ENCODE measurements at regions not wholly inside any gene's neighbourhood (a gene's known extent, or its start where the extent isn't known, plus 50 kb on each side); places are given as distances from the start of the nearest gene placed in this dataset.
"Not testable (repeated sequence)": the region's sequence is repeated elsewhere in the genome, so short reads cannot be mapped to it uniquely, and the experiment has no call there.

DNA sequence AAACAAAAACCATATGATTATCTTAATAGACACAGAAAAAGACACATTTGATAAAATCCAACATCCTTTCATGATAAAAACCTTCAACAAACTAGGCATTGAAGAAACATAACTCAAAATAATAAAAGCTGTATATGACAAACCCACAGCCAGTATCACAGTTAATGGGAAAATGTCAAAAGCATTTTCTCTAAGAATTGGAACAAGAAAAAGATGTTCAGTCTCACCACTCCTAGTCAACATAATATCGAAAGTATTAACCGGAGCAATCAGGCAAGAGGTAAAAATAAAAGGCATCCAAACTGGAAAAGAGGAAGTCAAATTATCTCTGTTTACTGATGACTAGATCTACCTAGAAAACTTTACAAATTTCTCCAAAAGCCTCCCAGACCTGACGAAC, 684.2 kb upstream of the SPRY2 start:
- DNase-seq (ENCODE audit: low spot score), result no peak

DNA sequence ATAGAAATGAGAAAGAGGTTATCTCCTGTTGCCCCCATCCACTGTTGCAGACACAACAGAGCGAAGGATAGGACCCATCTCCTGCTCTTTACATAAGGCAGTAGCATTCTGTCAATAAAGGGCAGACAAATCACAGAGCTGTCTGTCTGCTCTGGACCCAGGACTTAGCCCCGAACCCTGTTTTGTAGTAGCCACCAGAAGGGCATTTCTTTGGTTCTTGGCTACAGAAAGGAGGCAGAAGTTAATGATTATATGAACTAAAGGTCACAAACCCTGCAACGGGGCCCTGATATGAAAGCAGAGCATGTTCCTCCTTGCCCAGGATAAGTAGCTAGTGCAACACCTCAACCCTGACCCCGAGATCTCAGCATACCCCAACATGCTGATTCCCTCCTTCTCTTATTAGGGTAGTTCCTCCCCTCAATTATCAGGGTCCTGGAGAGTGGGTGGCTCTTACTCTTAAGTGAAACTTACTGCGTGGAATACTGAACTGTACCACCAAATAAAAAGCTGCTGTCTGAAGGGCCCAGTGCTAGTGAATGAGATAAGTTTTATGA, 680.4 kb upstream of the SPRY2 start:
- no peak for DNase-seq (ENCODE audit: low spot score)

DNA sequence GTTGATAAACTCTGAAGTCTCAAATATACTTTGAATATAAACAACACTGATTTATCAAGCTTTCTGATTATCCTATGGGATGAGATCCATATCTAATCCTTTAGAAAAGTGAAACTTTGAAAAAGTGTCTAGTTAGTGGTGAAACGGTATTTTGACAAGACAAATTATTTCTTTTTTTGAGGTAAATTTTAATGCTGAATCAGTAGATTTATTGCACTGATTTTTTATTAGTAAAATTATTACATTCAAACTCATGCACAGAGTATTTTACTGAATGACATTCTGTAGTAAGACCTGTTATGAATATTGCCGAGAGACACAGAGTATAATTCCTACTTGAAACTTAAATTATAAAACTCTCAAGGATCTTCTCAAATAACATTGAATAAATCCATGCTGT, 679.1 kb upstream of the SPRY2 start:
- no peak for DNase-seq (ENCODE audit: low spot score)

DNA sequence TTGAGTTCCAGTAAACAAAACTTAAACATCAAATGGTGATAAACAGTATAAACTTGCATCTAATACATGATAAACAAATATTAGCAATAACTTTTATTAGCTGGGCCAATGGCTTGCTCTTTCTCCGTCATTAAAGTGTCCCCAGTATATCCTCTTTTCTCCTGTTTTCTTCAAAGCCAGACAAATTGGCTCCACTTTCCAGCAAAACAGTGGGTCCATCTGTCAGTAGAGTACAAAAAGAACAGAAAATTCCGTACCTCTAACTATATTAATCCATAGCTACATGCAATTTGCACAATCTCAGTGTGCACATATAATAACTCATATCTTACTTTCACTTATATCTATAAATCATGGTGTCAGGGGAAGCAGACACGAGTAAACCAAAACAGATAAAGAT, 678.0 kb upstream of the SPRY2 start:
- DNase-seq (ENCODE audit: low spot score), result no peak

DNA sequence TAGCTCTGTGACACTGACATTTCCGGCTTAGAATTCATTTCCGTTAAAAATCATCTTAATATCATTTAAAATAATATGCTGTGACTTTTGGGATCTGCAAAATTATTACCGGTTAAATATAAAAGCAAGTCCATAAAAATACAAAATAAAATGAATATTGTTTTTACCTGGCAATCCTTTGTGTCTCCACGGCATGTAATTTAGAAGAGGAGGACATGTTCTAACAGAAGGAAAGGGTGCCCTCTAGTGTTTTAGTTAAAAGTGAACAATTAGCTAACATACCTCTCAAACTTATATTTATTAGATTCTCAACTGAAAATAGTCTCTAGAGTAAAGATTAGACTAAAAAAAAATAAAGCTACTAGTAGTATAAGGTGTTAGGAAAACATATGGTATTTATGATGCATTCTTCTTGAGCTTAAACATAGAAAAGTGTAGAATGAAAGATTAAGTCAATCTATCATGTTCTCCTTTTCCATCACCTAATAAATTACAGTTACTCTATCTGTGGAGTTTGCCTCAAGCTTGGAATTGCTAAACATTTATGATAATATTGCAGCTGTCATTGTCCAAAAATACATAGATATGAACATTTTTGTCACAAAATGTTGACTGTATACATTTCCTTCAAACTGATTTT, 676.7 kb upstream of the SPRY2 start:
- DNase-seq (ENCODE audit: low spot score), result peak; percentile 52

DNA sequence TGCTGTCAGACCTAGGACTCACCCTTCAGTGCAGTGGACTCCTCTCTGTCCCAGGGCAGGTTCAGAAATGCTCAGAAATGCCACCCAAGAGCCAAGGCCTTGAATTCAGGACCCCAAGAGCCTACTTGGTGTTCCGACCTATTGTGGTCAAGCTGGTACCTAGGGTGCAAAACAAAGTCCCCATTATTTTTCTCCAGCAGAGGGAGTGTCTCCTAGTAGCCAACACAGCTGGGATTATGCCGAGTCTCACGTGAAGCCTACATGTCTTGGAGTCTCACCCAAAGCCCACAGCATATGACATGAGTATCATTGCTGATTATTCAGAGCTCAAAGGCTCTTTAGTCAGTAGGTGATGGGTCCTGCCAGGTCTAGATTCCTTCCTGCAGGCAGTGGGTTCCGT, 671.1 kb upstream of the SPRY2 start:
- DNase-seq (ENCODE audit: low spot score), result no peak

DNA sequence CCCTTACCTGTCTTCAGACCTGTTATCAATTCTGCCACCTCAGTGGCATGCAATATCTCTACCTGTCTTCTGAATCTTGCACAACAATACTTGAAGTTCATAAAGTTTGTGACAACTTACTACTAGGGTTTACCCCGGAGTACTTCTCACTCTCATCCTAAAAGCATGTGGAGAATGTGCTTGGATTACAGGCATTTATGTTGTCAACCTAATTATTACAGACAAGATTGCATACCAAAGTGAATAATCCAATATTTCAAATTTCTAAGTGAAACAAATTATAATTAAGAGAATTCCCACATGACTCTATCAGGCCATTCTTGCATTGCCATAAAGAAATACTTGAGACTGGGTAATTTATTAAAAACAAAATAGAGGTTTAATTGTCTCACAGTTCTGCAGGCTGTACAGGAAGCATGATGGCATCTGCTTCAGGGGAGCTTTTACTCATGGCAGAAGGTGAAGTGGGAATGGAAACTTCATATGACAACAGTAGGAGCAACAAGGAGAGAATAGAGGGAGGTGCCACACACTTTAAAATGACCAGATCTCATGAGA, 661.0 kb upstream of the SPRY2 start:
- DNase-seq (ENCODE audit: low spot score), result no peak

DNA sequence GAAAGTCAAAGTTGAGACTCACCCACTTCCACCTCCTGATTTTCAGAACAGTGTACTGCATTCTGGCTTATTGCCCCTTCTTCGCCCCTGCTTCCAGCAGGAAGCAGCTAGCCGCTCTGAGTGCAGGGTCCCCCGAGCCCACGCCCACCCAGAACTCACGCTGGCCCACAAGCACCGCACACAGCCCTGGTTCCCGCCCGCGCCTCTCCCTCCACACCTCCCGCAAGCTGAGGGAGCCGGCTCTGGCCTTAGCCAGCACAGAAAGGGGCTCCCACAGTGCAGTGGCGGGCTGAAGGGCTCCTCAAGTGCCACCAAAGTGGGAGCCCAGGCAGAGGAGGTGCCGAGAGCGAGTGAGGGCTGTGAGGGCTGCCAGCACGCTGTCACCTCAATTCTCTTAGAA, 657.7 kb upstream of the SPRY2 start:
- not testable (repeated sequence) for DNase-seq (ENCODE audit: low spot score)

DNA sequence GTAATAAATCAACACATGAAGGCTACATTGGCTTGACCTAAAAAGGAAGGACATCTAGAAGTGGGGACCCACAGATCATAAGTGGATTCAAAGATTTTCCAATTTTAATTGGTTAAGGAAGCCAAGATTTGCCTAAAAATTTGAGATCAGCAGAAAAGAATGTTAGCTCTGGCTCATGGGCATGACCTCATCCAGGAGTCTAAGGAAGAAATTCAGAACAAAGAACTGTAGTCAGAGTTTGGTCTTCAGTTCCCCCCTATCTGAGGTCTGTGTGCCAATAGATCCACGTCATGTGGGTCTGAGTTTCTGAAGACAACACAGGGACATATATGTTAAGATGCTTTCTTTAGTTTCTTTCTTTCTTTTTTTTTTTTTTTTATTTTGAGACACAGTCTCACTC, 648.8 kb upstream of the SPRY2 start:
- no peak for DNase-seq (ENCODE audit: low spot score)

DNA sequence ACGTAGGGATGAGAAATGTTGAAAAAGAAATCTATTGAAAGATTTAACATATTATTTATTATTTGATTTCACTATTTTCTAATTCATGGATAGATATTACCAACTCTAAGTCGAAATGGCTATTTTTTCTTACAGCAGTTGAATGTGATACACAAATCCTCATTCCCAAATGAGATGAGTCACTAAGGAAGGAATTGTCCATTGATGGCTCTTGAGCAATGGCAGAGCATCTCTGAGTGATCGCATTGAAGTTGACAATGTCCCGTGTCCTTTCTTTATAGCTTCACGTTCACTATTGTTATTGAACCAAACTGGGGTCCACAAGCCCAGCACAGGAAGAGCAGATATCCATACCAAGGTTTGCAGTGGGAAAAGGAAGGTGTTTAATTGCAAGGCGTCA, 648.3 kb upstream of the SPRY2 start:
- DNase-seq (ENCODE audit: low spot score), result no peak

DNA sequence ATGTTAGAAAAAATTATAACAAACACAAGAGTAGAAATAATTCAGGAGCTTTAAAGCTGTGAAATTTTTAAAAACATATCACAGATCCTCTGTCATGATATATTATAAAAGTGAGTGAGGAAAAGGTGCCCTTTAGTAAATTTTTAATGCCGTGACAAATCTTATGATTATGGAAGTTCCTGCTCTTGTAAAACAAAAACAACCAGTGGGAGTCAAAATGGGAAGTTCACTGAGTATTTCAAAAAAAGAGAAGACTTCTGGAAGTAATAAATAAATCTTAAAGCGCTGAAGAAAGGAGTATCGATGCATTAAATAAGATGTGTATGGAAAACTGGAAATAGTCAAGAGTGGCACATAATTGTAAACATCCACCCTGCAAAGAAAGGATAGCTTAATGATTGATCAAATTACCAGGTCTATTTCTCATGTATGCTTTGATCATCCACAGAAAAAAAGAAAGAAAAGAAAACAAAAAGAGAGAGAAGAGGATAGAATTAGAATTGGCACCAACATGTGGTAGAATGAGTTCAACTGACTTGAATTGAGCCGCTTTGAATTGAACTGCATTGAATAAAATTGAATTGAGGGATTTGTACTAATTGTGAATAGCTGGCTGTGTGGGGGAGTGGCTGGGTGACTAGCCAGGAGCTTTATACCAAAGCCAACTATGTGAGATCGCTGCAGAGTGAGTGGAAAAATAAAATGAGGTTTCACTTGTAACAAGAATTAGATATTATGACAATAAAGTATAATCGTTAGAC, 647.6 kb upstream of the SPRY2 start:
- no peak for DNase-seq (ENCODE audit: low spot score)

DNA sequence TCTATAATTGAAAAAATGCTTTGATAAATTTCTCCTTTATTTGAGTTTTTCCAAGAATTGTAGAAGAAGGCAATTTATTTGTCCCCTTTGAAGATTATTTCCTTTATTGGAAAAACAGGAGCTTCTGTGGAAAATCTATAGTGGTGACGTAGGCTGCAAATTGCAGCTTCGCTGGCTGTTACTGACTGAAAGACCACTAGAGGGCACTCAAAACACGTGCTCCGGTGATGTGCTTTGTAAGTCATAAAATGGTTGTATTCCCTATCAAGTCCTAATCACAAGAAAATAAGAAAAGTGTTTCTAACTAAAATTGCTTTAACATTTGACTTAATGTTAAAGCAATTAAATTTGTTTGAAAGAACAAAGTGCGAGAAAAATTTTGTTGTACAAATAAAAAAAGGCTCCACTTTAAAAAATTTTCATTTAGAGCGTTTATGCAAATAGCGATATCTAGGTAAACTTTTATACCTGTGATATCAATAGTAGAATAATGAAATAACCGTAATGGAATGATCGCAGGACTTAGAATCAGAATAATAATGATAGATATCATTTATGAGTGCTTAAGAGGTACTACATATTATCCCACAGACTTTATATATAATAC, 638.2 kb upstream of the SPRY2 start:
- DNase-seq (ENCODE audit: low spot score), result peak; percentile 41

DNA sequence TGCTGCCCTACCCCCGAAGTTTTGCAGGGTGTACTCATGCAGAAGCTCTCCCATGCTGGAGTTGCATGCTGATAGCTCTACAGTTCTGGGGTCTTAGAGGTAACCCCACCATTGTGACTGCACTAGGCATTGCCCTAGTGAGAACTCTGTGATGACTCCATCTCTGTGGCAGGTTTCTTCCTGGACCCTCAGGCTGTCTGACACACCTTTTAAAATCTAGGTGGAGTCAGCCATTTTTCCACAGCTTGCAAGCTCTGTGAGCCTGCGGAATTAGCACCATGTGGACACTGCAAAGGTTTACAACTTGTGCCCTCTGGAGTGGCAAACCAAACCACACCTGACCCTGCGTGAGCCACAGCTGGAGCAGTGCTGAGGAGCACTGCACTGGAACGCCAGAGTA, 636.2 kb upstream of the SPRY2 start:
- DNase-seq (ENCODE audit: low spot score), result no peak

DNA sequence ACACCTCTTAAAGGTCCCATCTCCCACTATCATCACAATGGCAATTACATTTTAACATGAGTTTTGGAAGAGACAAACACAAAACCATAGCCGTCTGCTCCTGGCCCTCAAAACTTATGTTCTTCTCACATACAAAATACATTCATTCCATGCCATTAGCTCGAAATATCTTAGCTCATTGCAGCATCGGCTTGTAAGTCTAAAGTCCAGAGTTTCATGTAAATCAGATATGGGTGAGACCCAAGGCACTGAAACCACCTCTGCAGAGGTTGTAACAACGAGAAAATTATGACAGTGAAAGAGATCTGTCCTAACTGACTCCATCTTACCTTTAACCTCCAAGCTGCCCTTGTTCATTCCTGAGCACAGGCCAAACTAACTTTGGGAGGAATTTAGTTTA, 635.0 kb upstream of the SPRY2 start:
- no peak for DNase-seq (ENCODE audit: low spot score)

DNA sequence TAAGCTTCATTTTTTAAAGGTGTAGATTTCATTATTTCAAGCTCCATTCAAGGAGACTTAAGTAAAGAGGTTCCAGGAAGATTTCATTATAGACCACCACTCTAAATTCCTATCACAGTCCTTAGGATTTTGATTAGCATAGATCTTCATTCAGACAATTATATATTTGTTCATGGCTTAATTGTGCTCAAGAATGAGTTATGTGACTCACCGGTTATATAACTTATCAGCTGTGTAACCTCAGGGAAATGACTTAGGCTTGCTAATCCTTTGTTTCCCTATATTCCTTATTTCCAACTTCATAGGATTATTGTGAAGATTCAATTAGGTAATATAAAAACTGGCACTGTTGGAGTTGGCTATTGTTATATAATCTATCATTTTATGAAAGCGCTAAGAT, 632.8 kb upstream of the SPRY2 start:
- no peak for DNase-seq (ENCODE audit: low spot score)

DNA sequence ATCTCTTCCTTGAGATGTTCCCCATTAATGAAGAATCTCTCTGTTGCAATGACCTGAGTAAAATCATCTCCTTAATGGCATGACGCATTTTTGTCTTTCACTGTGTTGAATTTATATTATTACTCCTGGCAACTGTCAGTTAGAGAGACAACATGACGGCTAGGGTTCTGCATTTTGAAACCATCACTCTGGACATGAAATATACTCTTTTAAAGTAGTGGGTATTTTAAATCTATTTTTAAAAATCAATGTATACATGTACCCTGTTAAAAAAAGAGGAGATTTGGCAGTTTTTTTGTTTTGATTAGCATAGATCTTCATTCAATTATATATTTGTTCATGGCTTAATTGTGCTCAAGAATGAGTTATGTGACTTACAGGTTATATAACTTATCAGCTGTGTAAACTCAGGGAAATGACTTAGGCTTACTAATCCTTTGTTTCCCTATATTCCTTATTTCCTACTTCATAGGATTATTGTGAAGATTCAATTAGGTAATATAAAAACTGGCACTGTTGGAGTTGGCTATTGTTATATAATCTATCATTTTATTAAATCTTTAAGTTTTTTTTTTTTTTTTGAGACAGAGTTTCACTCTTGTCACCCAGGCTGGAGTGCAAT, 632.0 kb upstream of the SPRY2 start:
- no peak for DNase-seq (ENCODE audit: low spot score)

DNA sequence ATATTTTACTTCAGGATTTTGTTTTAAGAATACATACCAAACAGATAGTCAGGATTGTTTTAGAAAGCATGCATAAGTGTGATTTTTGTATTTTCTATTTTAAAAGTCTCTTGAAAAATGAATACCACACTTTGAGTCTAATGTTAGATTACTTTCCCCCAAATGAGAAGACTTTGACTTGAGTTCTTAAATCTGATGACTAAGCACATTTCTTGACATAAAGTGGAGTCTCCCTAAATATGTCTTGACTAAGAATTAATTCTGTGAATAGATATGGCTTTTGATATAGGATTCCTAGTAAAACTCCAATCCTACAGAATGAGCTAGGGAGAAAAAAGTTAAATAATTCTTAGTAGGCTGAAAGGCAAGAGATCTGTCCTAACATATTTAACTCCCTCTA, 624.2 kb upstream of the SPRY2 start:
- no peak for DNase-seq (ENCODE audit: low spot score)

DNA sequence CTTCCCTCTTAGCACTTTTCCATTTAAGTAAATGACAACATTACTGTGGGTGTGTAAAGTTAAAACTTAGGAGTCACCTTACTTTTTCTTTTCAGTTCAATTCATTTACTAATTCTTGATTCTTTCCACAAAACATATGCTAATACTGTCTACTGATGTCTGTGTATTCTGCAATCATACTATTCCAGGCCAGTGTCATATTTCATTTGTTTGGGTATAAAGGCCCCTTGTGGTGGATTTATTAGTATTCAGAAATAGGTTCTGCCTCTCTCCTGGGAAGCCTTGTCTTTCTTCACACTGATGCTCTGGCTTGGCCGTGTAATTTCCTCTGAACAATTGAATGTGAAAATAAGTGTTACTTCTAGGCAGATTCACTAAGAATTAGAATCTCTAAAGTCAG, 621.9 kb upstream of the SPRY2 start:
- DNase-seq (ENCODE audit: low spot score), result no peak

DNA sequence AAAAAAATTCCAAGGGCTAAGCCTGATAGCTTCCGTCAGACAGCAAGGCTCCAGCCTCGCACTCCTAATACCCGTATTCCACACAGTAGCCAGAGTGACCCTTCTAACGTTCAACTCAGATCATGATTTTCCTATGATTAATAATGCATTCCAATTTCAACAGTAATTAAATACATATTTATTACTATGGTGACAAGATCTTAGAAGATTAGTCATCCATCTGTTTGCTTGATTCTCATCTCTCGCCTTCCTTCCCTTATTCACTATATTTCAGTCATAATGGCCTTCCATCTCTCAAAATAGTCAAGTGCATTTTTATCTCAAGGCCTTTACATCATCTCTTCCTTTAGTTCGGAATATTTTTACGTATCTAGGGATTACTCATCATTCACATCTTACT, 621.2 kb upstream of the SPRY2 start:
- no peak for DNase-seq (ENCODE audit: low spot score)

DNA sequence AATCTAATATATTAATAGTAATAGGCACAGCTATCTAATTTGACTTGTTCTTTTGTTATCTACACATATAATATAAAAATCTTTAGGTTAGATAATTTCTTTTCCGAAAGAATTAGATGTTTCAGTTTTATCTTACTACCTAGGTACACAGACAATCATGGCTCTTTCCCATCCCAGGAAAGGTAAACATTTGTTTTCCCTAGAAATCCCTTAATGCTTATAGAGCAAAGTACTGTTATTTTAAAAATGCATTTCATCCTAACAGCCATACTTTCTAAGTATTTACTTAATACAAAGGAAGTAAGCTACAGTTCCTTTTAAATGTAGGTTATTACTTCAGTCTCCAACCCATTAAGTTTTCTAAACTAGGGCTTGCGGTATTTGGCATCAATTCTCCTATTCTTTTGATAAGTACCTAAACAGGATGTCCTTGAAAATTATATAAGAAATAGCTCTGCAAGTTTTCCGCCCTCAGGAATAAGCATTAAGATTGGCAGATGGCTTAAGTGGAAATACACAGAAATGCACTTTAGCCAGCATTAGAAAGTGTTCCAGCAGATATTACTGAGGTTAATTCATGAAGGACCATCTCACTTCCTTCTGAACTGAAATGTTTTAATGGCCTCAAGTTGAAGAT, 616.2 kb upstream of the SPRY2 start:
- DNase-seq (ENCODE audit: low spot score), result no peak

DNA sequence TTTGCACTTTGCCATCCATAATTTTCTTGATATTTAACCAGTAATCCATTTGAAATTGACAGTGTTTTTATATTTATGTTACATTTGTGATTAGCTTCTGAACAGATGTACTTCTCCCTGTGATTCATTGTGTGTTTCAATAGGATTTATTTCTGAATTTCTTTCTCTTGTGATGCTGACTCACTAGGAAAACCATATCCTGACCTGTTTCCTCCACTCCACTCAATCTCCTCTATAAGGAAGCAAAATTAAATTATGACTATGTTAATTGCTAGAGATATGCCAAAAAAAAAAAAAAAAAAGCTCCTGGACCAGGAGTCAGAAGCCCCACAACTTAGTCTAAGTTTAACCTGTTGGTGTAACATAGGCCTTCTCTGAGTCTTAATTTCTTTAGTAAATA, 614.6 kb upstream of the SPRY2 start:
- DNase-seq (ENCODE audit: low spot score), result no peak

DNA sequence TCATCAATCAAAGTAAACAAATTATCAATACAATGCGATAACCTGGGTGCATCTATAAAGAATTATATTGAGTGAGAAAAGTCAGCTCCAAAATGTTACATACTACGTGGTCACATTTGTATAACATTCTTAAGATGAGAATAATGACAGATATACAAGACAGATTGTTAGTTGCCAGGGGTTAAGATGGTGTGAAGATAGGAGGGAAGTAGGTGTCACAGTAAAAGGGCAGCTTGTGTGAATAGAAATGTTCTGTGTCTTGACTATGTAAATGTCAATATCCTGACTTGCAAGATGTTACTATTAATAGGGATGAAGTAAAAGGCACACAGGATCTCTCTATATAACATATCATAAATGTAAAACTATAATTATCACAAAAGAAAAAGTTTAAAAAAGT, 611.2 kb upstream of the SPRY2 start:
- no peak for DNase-seq (ENCODE audit: low spot score)
